Body of pancreas (tissue), 4 donors: ENCODE measurements at regions not wholly inside any gene's neighbourhood (a gene's known extent, or its start where the extent isn't known, plus 50 kb on each side); places are given as distances from the start of the nearest gene placed in this dataset.
"Not testable (repeated sequence)": the region's sequence is repeated elsewhere in the genome, so short reads cannot be mapped to it uniquely, and the experiment has no call there.

Experiments used
- POLR2A ChIP-seq, 3 donors: fragments of 450-650 bp; IDR thresholded peaks; one replicate each; pipeline ENCODE4 v1.6.1; 2016; ENCODE audit warnings: antibody characterized with exemption in 3 of 3, mild to moderate bottlenecking in 2 of 3
- TF ChIP-seq, protein P1 (sequence below), 7 experiments: fragments of 450-650 bp in 4 of 7; fragments of 200-600 bp in 3 of 7; sonication (generic) in 3 of 7; IDR thresholded peaks; one replicate each; pipeline ENCODE4 v1.5.1; 2016 to 2019; ENCODE audit warnings: antibody characterized with exemption in 7 of 7

DNA sequence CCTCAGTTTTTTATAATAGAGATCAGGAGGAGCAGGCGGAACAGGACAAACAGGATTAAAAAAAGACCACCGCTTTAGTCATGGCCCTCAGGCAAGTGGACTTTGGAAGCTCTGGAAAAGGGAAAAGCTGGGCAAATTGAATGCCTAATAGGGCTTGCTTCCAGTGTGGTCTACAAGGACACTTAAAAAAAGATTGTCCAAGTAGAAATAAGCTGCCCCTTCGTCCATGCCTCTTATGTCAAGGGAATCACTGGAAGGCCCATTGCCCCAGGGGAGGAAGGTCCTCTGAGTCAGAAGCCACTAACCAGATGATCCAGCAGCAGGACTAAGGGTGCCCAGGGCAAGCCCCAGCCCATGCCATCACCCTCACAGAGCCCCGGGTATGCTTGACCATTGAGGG is 175.5 kb downstream of the RAD51AP2 start:
- TF ChIP-seq POLR2A (IDR thresholded peaks at IDR 0.05) = not testable (repeated sequence)
- TF ChIP-seq, protein P1, sequence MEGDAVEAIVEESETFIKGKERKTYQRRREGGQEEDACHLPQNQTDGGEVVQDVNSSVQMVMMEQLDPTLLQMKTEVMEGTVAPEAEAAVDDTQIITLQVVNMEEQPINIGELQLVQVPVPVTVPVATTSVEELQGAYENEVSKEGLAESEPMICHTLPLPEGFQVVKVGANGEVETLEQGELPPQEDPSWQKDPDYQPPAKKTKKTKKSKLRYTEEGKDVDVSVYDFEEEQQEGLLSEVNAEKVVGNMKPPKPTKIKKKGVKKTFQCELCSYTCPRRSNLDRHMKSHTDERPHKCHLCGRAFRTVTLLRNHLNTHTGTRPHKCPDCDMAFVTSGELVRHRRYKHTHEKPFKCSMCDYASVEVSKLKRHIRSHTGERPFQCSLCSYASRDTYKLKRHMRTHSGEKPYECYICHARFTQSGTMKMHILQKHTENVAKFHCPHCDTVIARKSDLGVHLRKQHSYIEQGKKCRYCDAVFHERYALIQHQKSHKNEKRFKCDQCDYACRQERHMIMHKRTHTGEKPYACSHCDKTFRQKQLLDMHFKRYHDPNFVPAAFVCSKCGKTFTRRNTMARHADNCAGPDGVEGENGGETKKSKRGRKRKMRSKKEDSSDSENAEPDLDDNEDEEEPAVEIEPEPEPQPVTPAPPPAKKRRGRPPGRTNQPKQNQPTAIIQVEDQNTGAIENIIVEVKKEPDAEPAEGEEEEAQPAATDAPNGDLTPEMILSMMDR (IDR thresholded peaks at IDR 0.05) = not testable (repeated sequence)
